HepG2 (cell line): ENCODE measurements at regions not wholly inside any gene's neighbourhood (a gene's known extent, or its start where the extent isn't known, plus 50 kb on each side); places are given as distances from the start of the nearest gene placed in this dataset.
"Not testable (repeated sequence)": the region's sequence is repeated elsewhere in the genome, so short reads cannot be mapped to it uniquely, and the experiment has no call there.

Experiments used
- ATAC-seq: fragments of 200-7000 bp; cut with Tn5 transposase; 3 replicates; pipeline ENCODE4 v1.9.1; 2020; ENCODE audit warnings: mild to moderate bottlenecking, moderate library complexity
- BruUV-seq: library from RNA; stranded (reverse); fragments of 400-500 nt; replicated peaks from 2 replicates; lab custom pipeline; 2021; lab: Mats Ljungman, UMichigan
- CTCF ChIA-PET: fragments of 300-600 bp; formaldehyde crosslinking; extraction: SDS; loops from one replicate; lab custom pipeline; 2021; ENCODE audit warnings: low total read pairs, inconsistent platforms, low intra/inter-chr PET ratio; lab: Yijun Ruan, JAX
- POLR2A ChIA-PET: fragments of 350-600 bp; sonication (Branson Sonifier 250); formaldehyde crosslinking; loops from one replicate; lab custom pipeline; 2020; ENCODE audit warnings: antibody characterized with exemption, inconsistent platforms; lab: Yijun Ruan, JAX
- DNase-seq: peaks from one replicate; pipeline ENCODE4 v3.0.0-alpha.2; 2015; ENCODE audit warnings: low spot score
- FAIRE-seq: peaks from 3 replicates; lab custom pipeline; 2011; peaks lifted over from hg19 to GRCh38; lab: Jason Lieb, UNC
- H2AFZ ChIP-seq: one replicate; pipeline ENCODE4 v1.6.1; 2011; ENCODE audit warnings: low read length, inconsistent platforms
- H3K27ac ChIP-seq: fragments of 300-600 bp; 3 replicates; pipeline ENCODE4 v1.8.0; 2011; ENCODE audit warnings: mixed run types, mild to moderate bottlenecking, mixed read lengths, low read length, inconsistent platforms; ENCODE audit not compliant: insufficient read depth; ENCODE audit errors: extremely low read length
- H3K27me3 ChIP-seq, 2 experiments: fragments of 200-600 bp in 1 of 2; 2 replicates in 1 of 2; 3 replicates in 1 of 2; pipeline versions ENCODE4 v1.6.0 to v1.8.0; 2011; ENCODE audit warnings: low read length in 2 of 2, mild to moderate bottlenecking in 2 of 2, moderate library complexity in 2 of 2, inconsistent platforms in 1 of 2; ENCODE audit not compliant: insufficient read depth in 2 of 2, control insufficient read depth in 1 of 2
- H3K36me3 ChIP-seq, 2 experiments: fragments of 200-600 bp in 1 of 2; replicated peaks in 1 of 2; 2 replicates in 1 of 2; 3 replicates in 1 of 2; pipeline versions ENCODE4 v1.5.1 to v1.8.0; 2011; ENCODE audit warnings: low read length in 2 of 2, inconsistent platforms in 1 of 2; ENCODE audit not compliant: insufficient read depth in 2 of 2, control insufficient read depth in 1 of 2
- H3K4me1 ChIP-seq: 2 replicates; pipeline ENCODE4 v1.5.1; 2012; ENCODE audit warnings: low read length, inconsistent platforms; ENCODE audit not compliant: insufficient read depth
- H3K4me2 ChIP-seq: 2 replicates; pipeline ENCODE4 v1.6.0; 2011; ENCODE audit warnings: low read depth, low read length, inconsistent platforms
- H3K4me3 ChIP-seq, 3 experiments: fragments of 200-600 bp in 1 of 3; sonication (generic), shearing (Covaris generic) in 1 of 3; replicated peaks in 1 of 3; 2 replicates each; pipeline ENCODE4 v1.5.1; 2011 to 2016; ENCODE audit warnings: low read length in 3 of 3, inconsistent platforms in 2 of 3, low read depth in 2 of 3, mild to moderate bottlenecking in 2 of 3, control low read depth in 1 of 3, mixed read lengths in 1 of 3; ENCODE audit not compliant: insufficient read depth in 1 of 3
- H3K79me2 ChIP-seq: one replicate; pipeline ENCODE4 v1.6.1; 2011; ENCODE audit warnings: low read length, inconsistent platforms; ENCODE audit not compliant: insufficient read depth
- H3K9ac ChIP-seq: 2 replicates; pipeline ENCODE4 v1.6.0; 2011; ENCODE audit warnings: mild to moderate bottlenecking, low read depth, low read length, inconsistent platforms; ENCODE audit not compliant: insufficient read depth
- H3K9me3 ChIP-seq: 2 replicates; pipeline ENCODE4 v1.5.1; 2012; ENCODE audit warnings: mild to moderate bottlenecking, low read length
- H4K20me1 ChIP-seq: 2 replicates; pipeline ENCODE4 v1.6.0; 2011; ENCODE audit warnings: inconsistent platforms, mild to moderate bottlenecking, low read length, moderate library complexity; ENCODE audit not compliant: insufficient read depth
- WGBS: methylation state at CpG from one replicate; pipeline ENCODE4 v1.1.6; 2017; ENCODE audit warnings: low lambda C conversion rate; 5-methylcytosine and 5-hydroxymethylcytosine counted together
- in situ Hi-C: cut with HindIII; loops from 2 replicates; pipeline ENCODE4 v1.10.0; 2017; ENCODE audit warnings: low pct_unique_long_range_greater_than_20kb; ENCODE audit not compliant: extremely low pct_ligation_motif_present
- intact Hi-C: fragments of 100-400 bp; cut with micrococcal nuclease; formaldehyde crosslinking; loops from one replicate; pipeline ENCODE4 v1.10.0; 2022; ENCODE audit not compliant: unreplicated experiment

DNA sequence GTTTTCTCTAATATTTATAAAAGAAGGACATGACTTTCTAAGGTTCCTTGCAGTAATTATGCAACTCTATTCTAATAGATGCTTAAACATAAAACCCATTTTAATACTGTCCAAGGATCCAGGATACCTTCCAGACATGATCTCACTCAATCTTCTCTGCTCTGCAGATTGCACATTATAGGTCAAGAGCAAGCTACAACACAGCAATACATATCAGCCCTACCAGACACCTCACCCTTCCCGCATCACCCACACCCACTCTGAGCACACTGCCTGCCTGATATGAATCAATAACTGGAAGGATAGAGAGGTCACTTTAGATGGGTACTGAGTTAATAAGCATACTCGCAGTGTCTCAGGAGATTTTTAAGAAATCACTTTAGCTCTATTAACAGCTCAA lies 74.0 kb upstream of the NBPF26 start:
- WGBS, result no CpG with 5 or more reads among the region's 2 CpGs
- H3K9me3 ChIP-seq, H4K20me1 ChIP-seq, in situ Hi-C loops, H3K4me1 ChIP-seq, BruUV-seq, H3K4me2 ChIP-seq, intact Hi-C loops, CTCF ChIA-PET, H3K79me2 ChIP-seq, H3K9ac ChIP-seq, POLR2A ChIA-PET, ATAC-seq, H3K4me3 ChIP-seq, H3K27me3 ChIP-seq, FAIRE-seq, H2AFZ ChIP-seq, H3K36me3 ChIP-seq, DNase-seq, H3K27ac ChIP-seq: not testable (repeated sequence)

DNA sequence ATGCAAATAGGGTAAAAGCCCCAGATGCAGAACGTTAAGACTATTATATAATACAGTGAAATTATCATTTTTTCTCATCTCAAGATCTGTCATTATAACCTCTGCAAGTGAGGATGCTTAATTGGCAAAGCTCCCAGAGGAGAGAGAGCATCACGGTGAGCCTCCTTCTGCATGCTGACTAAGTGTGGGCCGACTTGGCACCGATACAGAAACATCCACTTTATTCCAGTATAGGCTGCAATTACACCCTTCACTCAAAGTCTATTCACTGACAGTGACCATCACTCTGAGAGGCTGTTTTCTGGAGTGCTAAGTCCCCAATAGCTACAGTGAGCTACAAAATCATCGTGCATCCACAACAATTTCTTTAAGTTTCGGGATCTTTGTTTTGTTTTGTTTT lies 69.6 kb upstream of the NBPF26 start:
- DNase-seq, H3K4me3 ChIP-seq, intact Hi-C loops, H3K27me3 ChIP-seq, H4K20me1 ChIP-seq, H3K9ac ChIP-seq, H3K9me3 ChIP-seq, POLR2A ChIA-PET, CTCF ChIA-PET, H3K27ac ChIP-seq, H3K79me2 ChIP-seq, BruUV-seq, H3K36me3 ChIP-seq, FAIRE-seq, in situ Hi-C loops, H2AFZ ChIP-seq, H3K4me2 ChIP-seq, H3K4me1 ChIP-seq, ATAC-seq: not testable (repeated sequence)
- WGBS, result 0% methylated on average over 1 of the region's 6 CpGs

DNA sequence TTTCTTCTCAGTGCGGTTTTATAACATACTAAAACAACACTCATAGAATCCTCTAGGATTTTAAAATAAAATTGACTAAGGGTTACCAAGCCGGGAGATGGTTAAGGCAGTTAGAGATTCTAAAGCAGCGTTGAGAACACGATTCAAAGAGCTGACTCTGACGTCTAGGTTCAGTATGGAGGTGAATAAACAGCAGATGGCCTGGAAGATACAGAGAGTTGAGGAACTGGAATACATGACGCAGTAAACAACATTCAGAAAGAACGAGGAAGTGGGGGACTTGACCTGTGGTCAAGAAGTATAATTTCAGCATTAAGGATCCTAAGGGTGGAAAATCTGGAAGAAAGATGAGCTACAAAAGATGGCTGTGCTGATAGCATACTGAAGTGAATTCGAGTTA lies 68.4 kb upstream of the NBPF26 start:
- H3K4me2 ChIP-seq, POLR2A ChIA-PET, H4K20me1 ChIP-seq, H3K27ac ChIP-seq, CTCF ChIA-PET, H3K9me3 ChIP-seq, BruUV-seq, H3K36me3 ChIP-seq, DNase-seq, H3K79me2 ChIP-seq, H2AFZ ChIP-seq, FAIRE-seq, H3K9ac ChIP-seq, H3K4me3 ChIP-seq, ATAC-seq, intact Hi-C loops, in situ Hi-C loops, H3K27me3 ChIP-seq, H3K4me1 ChIP-seq: not testable (repeated sequence)
- no CpG with 5 or more reads among the region's 8 CpGs for WGBS

DNA sequence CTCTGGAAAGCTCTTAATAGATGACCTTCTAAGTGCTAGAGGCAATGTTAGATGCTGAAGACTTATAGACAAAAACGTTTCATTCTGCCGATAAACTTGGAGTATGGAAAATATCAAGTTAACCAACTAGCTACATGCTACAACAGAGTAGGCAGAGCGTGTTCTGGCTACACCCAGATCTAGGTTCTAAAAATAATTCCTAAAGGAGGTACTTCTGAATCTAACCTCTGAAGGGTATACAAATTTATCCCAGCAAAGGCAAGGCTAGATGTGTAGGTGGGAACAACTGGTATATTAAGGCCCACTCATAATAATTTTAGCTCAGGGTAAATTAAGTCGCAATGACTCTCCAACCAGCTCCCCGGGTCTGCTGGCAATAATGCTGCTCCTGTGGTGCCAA lies 67.6 kb upstream of the NBPF26 start:
- H3K4me3 ChIP-seq, DNase-seq, H3K36me3 ChIP-seq, H4K20me1 ChIP-seq, H3K79me2 ChIP-seq, H3K9me3 ChIP-seq, in situ Hi-C loops, H3K27ac ChIP-seq, H3K27me3 ChIP-seq, ATAC-seq, H3K4me1 ChIP-seq, FAIRE-seq, H2AFZ ChIP-seq, H3K9ac ChIP-seq, CTCF ChIA-PET, POLR2A ChIA-PET, H3K4me2 ChIP-seq, BruUV-seq, intact Hi-C loops: not testable (repeated sequence)
- no CpG with 5 or more reads among the region's 5 CpGs for WGBS
